Ovary (tissue), 3 donors: ENCODE measurements at regions not wholly inside any gene's neighbourhood (a gene's known extent, or its start where the extent isn't known, plus 50 kb on each side); places are given as distances from the start of the nearest gene placed in this dataset.

Source experiments
- EP300 ChIP-seq: sonication (generic); formaldehyde crosslinking; IDR thresholded peaks from one replicate; pipeline ENCODE4 v1.6.1; 2017; ENCODE audit warnings: antibody characterized with exemption
- POLR2A ChIP-seq: fragments of 450-650 bp; IDR thresholded peaks from one replicate; pipeline ENCODE4 v1.6.1; 2017; ENCODE audit warnings: antibody characterized with exemption, mild to moderate bottlenecking, moderate library complexity
- TF ChIP-seq, protein P1 (sequence below), 3 donors: fragments of 450-650 bp in 2 of 3; fragments of 200-600 bp in 1 of 3; IDR thresholded peaks; one replicate each; pipeline versions ENCODE4 v1.5.1 to v1.8.0; 2016 to 2022; ENCODE audit warnings: antibody characterized with exemption in 3 of 3, mild to moderate bottlenecking in 1 of 3
- donor health status: DM: no; HTN: no; CAD: no.

DNA sequence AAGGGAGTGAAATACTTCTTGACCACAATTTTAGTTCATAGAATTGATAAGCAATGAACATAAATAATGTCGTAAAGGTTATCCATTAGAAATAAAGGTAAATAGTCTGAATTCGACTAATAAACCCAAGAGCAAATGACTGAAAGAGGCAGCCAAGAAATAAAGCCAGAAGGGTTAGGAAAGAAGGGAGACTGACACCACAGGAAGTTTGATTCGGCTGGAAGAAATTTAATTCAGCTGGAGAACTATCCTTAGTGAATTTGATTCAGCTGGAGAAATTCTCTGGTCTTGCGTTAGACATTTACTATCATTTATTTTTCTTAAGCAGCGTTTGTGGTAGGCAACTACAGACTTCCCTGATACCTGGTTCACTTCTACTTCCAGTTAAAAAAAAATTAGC is 429.6 kb downstream of the PID1 start:
- TF ChIP-seq, protein P1, sequence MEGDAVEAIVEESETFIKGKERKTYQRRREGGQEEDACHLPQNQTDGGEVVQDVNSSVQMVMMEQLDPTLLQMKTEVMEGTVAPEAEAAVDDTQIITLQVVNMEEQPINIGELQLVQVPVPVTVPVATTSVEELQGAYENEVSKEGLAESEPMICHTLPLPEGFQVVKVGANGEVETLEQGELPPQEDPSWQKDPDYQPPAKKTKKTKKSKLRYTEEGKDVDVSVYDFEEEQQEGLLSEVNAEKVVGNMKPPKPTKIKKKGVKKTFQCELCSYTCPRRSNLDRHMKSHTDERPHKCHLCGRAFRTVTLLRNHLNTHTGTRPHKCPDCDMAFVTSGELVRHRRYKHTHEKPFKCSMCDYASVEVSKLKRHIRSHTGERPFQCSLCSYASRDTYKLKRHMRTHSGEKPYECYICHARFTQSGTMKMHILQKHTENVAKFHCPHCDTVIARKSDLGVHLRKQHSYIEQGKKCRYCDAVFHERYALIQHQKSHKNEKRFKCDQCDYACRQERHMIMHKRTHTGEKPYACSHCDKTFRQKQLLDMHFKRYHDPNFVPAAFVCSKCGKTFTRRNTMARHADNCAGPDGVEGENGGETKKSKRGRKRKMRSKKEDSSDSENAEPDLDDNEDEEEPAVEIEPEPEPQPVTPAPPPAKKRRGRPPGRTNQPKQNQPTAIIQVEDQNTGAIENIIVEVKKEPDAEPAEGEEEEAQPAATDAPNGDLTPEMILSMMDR (IDR thresholded peaks at IDR 0.05), result no peak
- TF ChIP-seq POLR2A (no peak), EP300 (no peak)
